Neural cell (in vitro differentiated cells): ENCODE measurements at regions not wholly inside any gene's neighbourhood (a gene's known extent, or its start where the extent isn't known, plus 50 kb on each side); places are given as distances from the start of the nearest gene placed in this dataset.

Source experiments
- H2AFZ ChIP-seq: fragments of 200-600, 300-800 bp; sonication (generic), shearing (Covaris generic); 2 replicates; pipeline ENCODE4 v1.6.0; 2014; ENCODE audit warnings: low read depth, mild to moderate bottlenecking, antibody characterized with exemption, low read length, moderate library complexity
- H3F3A ChIP-seq: fragments of 200-600 bp; shearing (Covaris generic); 2 replicates; pipeline ENCODE4 v1.6.1; 2016; ENCODE audit warnings: mild to moderate bottlenecking, moderate library complexity, mixed read lengths, antibody characterized with exemption, low read length; ENCODE audit not compliant: insufficient read depth, poor library complexity, severe bottlenecking
- H3K27ac ChIP-seq: fragments of 200-600, 300-800 bp; sonication (generic), shearing (Covaris generic); 2 replicates; pipeline ENCODE4 v1.5.1; 2014; ENCODE audit warnings: mild to moderate bottlenecking, low read length, moderate library complexity
- H3K27me3 ChIP-seq: fragments of 300-800, 200-600 bp; sonication (generic), shearing (Covaris generic); 2 replicates; pipeline ENCODE4 v1.6.0; 2014; ENCODE audit warnings: mild to moderate bottlenecking, low read depth, low read length, moderate library complexity; ENCODE audit not compliant: insufficient read depth
- H3K36me3 ChIP-seq: fragments of 300-800, 200-600 bp; sonication (generic), shearing (Covaris generic); 2 replicates; pipeline ENCODE4 v1.5.1; 2014; ENCODE audit warnings: mild to moderate bottlenecking, antibody characterized with exemption, low read length, moderate library complexity; ENCODE audit not compliant: insufficient read depth
- H3K4me2 ChIP-seq: fragments of 300-800, 200-600 bp; sonication (generic), shearing (Covaris generic); 2 replicates; pipeline ENCODE4 v1.6.0; 2014; ENCODE audit warnings: mild to moderate bottlenecking, low read length
- H3K4me3 ChIP-seq: fragments of 300-800, 200-600 bp; sonication (generic), shearing (Covaris generic); 2 replicates; pipeline ENCODE4 v1.5.1; 2014; ENCODE audit warnings: mild to moderate bottlenecking, low read length, moderate library complexity
- H3K79me2 ChIP-seq: fragments of 200-600 bp; shearing (Covaris generic); replicated peaks from 2 replicates; pipeline ENCODE4 v1.6.0; 2014; ENCODE audit warnings: mild to moderate bottlenecking, low read length, moderate library complexity; ENCODE audit not compliant: insufficient read depth
- H3K9ac ChIP-seq: fragments of 300-800, 200-600 bp; sonication (generic), shearing (Covaris generic); 2 replicates; pipeline ENCODE4 v1.6.1; 2016; ENCODE audit warnings: mild to moderate bottlenecking, low read length, mixed read lengths
- H3K9me2 ChIP-seq: fragments of 200-600 bp; shearing (Covaris generic); 2 replicates; pipeline ENCODE4 v1.6.1; 2016; ENCODE audit warnings: mild to moderate bottlenecking, low read length, mixed read lengths; ENCODE audit not compliant: insufficient read depth
- H3K9me3 ChIP-seq: fragments of 200-600, 300-800 bp; sonication (generic), shearing (Covaris generic); 2 replicates; pipeline ENCODE4 v1.6.1; 2016; ENCODE audit warnings: mild to moderate bottlenecking, mixed run types, low read length, moderate library complexity, mixed read lengths
- H4K20me1 ChIP-seq: fragments of 200-600 bp; shearing (Covaris generic); 2 replicates; pipeline ENCODE4 v1.6.1; 2016; ENCODE audit warnings: mild to moderate bottlenecking, mixed run types; ENCODE audit not compliant: insufficient read depth
- CTCF ChIP-seq: fragments of 450-650 bp; IDR thresholded peaks from 2 replicates; pipeline ENCODE4 v1.5.1; 2014; ENCODE audit warnings: antibody characterized with exemption, mild to moderate bottlenecking, moderate library complexity; ENCODE audit not compliant: poor library complexity, severe bottlenecking
- EP300 ChIP-seq: fragments of 450-650 bp; conservative IDR thresholded peaks from 2 replicates; pipeline ENCODE4 v1.6.1; 2014; ENCODE audit warnings: antibody characterized with exemption, mild to moderate bottlenecking, moderate library complexity; ENCODE audit not compliant: poor library complexity, severe bottlenecking
- EZH2 ChIP-seq: fragments of 200-600, 300-800 bp; shearing (Covaris generic), sonication (generic); IDR thresholded peaks from 2 replicates; pipeline ENCODE4 v1.6.1; 2014; ENCODE audit warnings: antibody characterized with exemption, low read length, borderline replicate concordance, mild to moderate bottlenecking; ENCODE audit not compliant: insufficient read depth, poor library complexity, severe bottlenecking
- MXI1 ChIP-seq: fragments of 450-650 bp; conservative IDR thresholded peaks from 2 replicates; pipeline ENCODE4 v1.6.1; 2014; ENCODE audit warnings: antibody characterized with exemption, mild to moderate bottlenecking; ENCODE audit not compliant: poor library complexity, severe bottlenecking
- POLR2AphosphoS5 ChIP-seq: IDR thresholded peaks from 2 replicates; pipeline ENCODE4 v1.6.1; 2012
- RAD21 ChIP-seq: fragments of 450-650 bp; conservative IDR thresholded peaks from 2 replicates; pipeline ENCODE4 v1.6.1; 2014; ENCODE audit warnings: antibody characterized with exemption, mild to moderate bottlenecking, moderate library complexity
- REST ChIP-seq: IDR thresholded peaks from 2 replicates; pipeline ENCODE4 v1.6.1; 2012; ENCODE audit warnings: borderline replicate concordance
- SMC3 ChIP-seq: fragments of 450-650 bp; conservative IDR thresholded peaks from 2 replicates; pipeline ENCODE4 v1.6.1; 2014; ENCODE audit warnings: antibody characterized with exemption, mild to moderate bottlenecking, moderate library complexity; ENCODE audit not compliant: poor library complexity
- TAF1 ChIP-seq: IDR thresholded peaks from 2 replicates; pipeline ENCODE4 v1.6.1; 2012; ENCODE audit warnings: low read depth

- H3K9me3 ChIP-seq: no peaks in the 10 kb centered on the region
- no peaks in the 10 kb centered on the region for H3K9me2 ChIP-seq
- H3K79me2 ChIP-seq: no peaks in the 10 kb centered on the region
- H3F3A ChIP-seq: no peaks in the 10 kb centered on the region
- no peak overlapping the region for H3K4me3 ChIP-seq
- no peaks in the 10 kb centered on the region for H3K36me3 ChIP-seq
- no peak overlapping the region for H3K4me2 ChIP-seq
- H2AFZ ChIP-seq: no peak overlapping the region
- H3K27ac ChIP-seq: no peak overlapping the region
- no peaks in the 10 kb centered on the region for H4K20me1 ChIP-seq
- H3K9ac ChIP-seq: no peak overlapping the region
- TF ChIP-seq SMC3: no peak
- TF ChIP-seq EP300: no peak
- no peak for TF ChIP-seq EZH2
- TF ChIP-seq RAD21: no peak
- no peak for TF ChIP-seq TAF1
- TF ChIP-seq POLR2AphosphoS5: no peak
- no peak for TF ChIP-seq REST
- TF ChIP-seq MXI1: no peak
- no peak for TF ChIP-seq CTCF
- no peaks in the 10 kb centered on the region for H3K27me3 ChIP-seq
Measured at GRCh38 chr16:76622876-76623275, 345.7 kb downstream of the CNTNAP4 start.

- no peaks in the 10 kb centered on the region for H3K36me3 ChIP-seq
- H2AFZ ChIP-seq: no peak overlapping the region
- H3K4me2 ChIP-seq: no peak overlapping the region
- H4K20me1 ChIP-seq: no peaks in the 10 kb centered on the region
- no peaks in the 10 kb centered on the region for H3K9me3 ChIP-seq
- H3K27ac ChIP-seq: no peak overlapping the region
- no peaks in the 10 kb centered on the region for H3K9me2 ChIP-seq
- no peak overlapping the region for H3K4me3 ChIP-seq
- H3K9ac ChIP-seq: no peak overlapping the region
- TF ChIP-seq TAF1: no peak
- TF ChIP-seq MXI1: no peak
- no peak for TF ChIP-seq EZH2
- no peak for TF ChIP-seq CTCF
- no peak for TF ChIP-seq SMC3
- no peak for TF ChIP-seq EP300
- TF ChIP-seq RAD21: no peak
- no peak for TF ChIP-seq POLR2AphosphoS5
- no peak for TF ChIP-seq REST
- H3K79me2 ChIP-seq: no peaks in the 10 kb centered on the region
- no peaks in the 10 kb centered on the region for H3F3A ChIP-seq
- no peaks in the 10 kb centered on the region for H3K27me3 ChIP-seq
Measured at GRCh38 chr16:76634847-76635697, 357.9 kb downstream of the CNTNAP4 start.
